Colonic mucosa (tissue), 4 donors: ENCODE measurements at regions not wholly inside any gene's neighbourhood (a gene's known extent, or its start where the extent isn't known, plus 50 kb on each side); places are given as distances from the start of the nearest gene placed in this dataset.
"Not testable (repeated sequence)": the region's sequence is repeated elsewhere in the genome, so short reads cannot be mapped to it uniquely, and the experiment has no call there.

Experiments
- DNase-seq: peaks from one replicate; pipeline ENCODE4 v3.0.0-alpha.2; 2020
- H3K27ac ChIP-seq: fragments of 200-600 bp; one replicate; pipeline ENCODE4 v1.8.0; 2021
- H3K27me3 ChIP-seq: fragments of 200-600 bp; one replicate; pipeline ENCODE4 v1.8.0; 2021
- H3K36me3 ChIP-seq: fragments of 200-600 bp; one replicate; pipeline ENCODE4 v1.8.0; 2021
- H3K4me1 ChIP-seq: fragments of 200-600 bp; one replicate; pipeline ENCODE4 v1.8.0; 2021; ENCODE audit warnings: mild to moderate bottlenecking
- H3K4me3 ChIP-seq: fragments of 200-600 bp; one replicate; pipeline ENCODE4 v1.8.0; 2021
- H3K9ac ChIP-seq, 2 donors: one replicate each; pipeline ENCODE4 v1.7.0; 2013; ENCODE audit warnings: control low read depth in 2 of 2, low read depth in 2 of 2, low read length in 2 of 2
- H3K9me3 ChIP-seq: fragments of 200-600 bp; one replicate; pipeline ENCODE4 v1.8.0; 2021
- CTCF ChIP-seq: fragments of 200-600 bp; IDR thresholded peaks from one replicate; pipeline ENCODE4 v1.8.0; 2022; ENCODE audit warnings: antibody characterized with exemption, mild to moderate bottlenecking
- intact Hi-C: fragments of 100-400 bp; cut with DNase I; formaldehyde crosslinking; loops from one replicate; pipeline ENCODE4 v1.14.1; 2022
- donor health status: healthy.
- donor health status: DM: no; HTN: no; CAD: no.
- donor health status: DM: no; HTN: no; CAD: no.

- Histone ChIP-seq H3K27ac (no peak overlapping the region), H3K36me3 (no peaks in the 10 kb centered on the region), H3K4me3 (no peak overlapping the region), H3K27me3 (no peaks in the 10 kb centered on the region), H3K4me1 (no peaks in the 10 kb centered on the region), H3K9ac (no peak overlapping the region), H3K9me3 (no peaks in the 10 kb centered on the region)
- intact Hi-C loops = no loop called here
- no peak for TF ChIP-seq CTCF
- DNase-seq = no peak
These were observed 636.2 kb upstream of the CCNG1 start for GRCh38 chr5:162801235-162801634.

GRCh38 chr5:162806195-162806594 lies 631.2 kb upstream of the CCNG1 start:
- Histone ChIP-seq H3K27me3 (no peaks in the 10 kb centered on the region), H3K9ac (no peak overlapping the region), H3K36me3 (no peaks in the 10 kb centered on the region), H3K27ac (no peak overlapping the region), H3K9me3 (no peaks in the 10 kb centered on the region), H3K4me1 (no peaks in the 10 kb centered on the region), H3K4me3 (no peak overlapping the region)
- DNase-seq = no peak
- no peak for TF ChIP-seq CTCF
- intact Hi-C loops = no loop called here

- Histone ChIP-seq H3K9ac (no peak overlapping the region), H3K27me3 (no peaks in the 10 kb centered on the region), H3K27ac (no peak overlapping the region), H3K36me3 (no peaks in the 10 kb centered on the region), H3K4me1 (no peaks in the 10 kb centered on the region), H3K9me3 (no peaks in the 10 kb centered on the region), H3K4me3 (no peak overlapping the region)
- DNase-seq = no peak
- no peak for TF ChIP-seq CTCF
- intact Hi-C loops = no loop called here
These were observed 626.3 kb upstream of the CCNG1 start for GRCh38 chr5:162811071-162811470.

GRCh38 chr5:162816816-162817215 lies 620.6 kb upstream of the CCNG1 start:
- H3K9me3 ChIP-seq = no peaks in the 10 kb centered on the region
- H3K9ac ChIP-seq = no peak overlapping the region
- no peak overlapping the region for H3K27ac ChIP-seq
- intact Hi-C loops = no loop called here
- no peaks in the 10 kb centered on the region for H3K27me3 ChIP-seq
- no peaks in the 10 kb centered on the region for H3K36me3 ChIP-seq
- no peak overlapping the region for H3K4me3 ChIP-seq
- TF ChIP-seq CTCF = no peak
- no peaks in the 10 kb centered on the region for H3K4me1 ChIP-seq
- no peak for DNase-seq

GRCh38 chr5:162817364-162817763 lies 620.0 kb upstream of the CCNG1 start:
- H3K9me3 ChIP-seq = no peaks in the 10 kb centered on the region
- no peak for DNase-seq
- TF ChIP-seq CTCF = no peak
- no peak overlapping the region for H3K4me3 ChIP-seq
- H3K9ac ChIP-seq = no peak overlapping the region
- no peaks in the 10 kb centered on the region for H3K27me3 ChIP-seq
- intact Hi-C loops = no loop called here
- H3K27ac ChIP-seq = no peak overlapping the region
- no peaks in the 10 kb centered on the region for H3K4me1 ChIP-seq
- H3K36me3 ChIP-seq = no peaks in the 10 kb centered on the region

- H3K4me1 ChIP-seq, intact Hi-C loops, H3K27me3 ChIP-seq, H3K27ac ChIP-seq, H3K36me3 ChIP-seq, H3K9ac ChIP-seq, DNase-seq, H3K9me3 ChIP-seq, H3K4me3 ChIP-seq: not testable (repeated sequence)
These were observed 615.7 kb upstream of the CCNG1 start for GRCh38 chr5:162821664-162822063.
